ENCODE measurements at regions not wholly inside any gene's neighbourhood (a gene's known extent, or its start where the extent isn't known, plus 50 kb on each side); places are given as distances from the start of the nearest gene placed in this dataset.

DNA sequence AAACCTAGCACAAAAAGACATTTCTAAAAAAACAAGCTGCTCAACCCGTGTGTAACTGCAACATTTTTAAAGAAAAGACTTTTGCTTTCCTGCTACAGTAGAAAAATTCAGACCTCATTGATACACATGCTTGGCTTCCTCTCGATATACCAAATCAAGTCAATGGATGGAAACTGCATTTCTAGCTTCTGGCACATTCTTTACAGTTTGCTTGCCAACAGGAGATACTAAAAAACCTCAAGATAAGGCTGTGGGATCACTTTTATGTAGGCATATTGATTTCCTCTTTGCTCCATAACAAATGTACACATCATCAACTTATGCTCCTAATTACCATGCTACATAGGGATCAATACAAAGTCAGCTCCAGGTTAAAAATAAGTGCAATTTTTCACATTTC is 178.4 kb downstream of the SIPA1L2 start:
- H3F3A ChIP-seq (ENCODE audit: control insufficient read depth, insufficient read depth): no peaks in the 10 kb centered on the region
- no peaks in the 10 kb centered on the region for H3K36me3 ChIP-seq (ENCODE audit: control insufficient read depth, low read length)
- no peaks in the 10 kb centered on the region for H3K79me2 ChIP-seq (ENCODE audit: control insufficient read depth, low read length)
- no peak overlapping the region for H3K4me2 ChIP-seq (ENCODE audit: low read length)
- H3K27ac ChIP-seq (ENCODE audit: low read depth, low read length): no peak overlapping the region
- no peaks in the 10 kb centered on the region for H3K9me3 ChIP-seq (ENCODE audit: control insufficient read depth, insufficient read depth, low read length)
- H4K20me1 ChIP-seq (ENCODE audit: control insufficient read depth, insufficient read depth, low read depth, low read length): no peaks in the 10 kb centered on the region
- H3K9me2 ChIP-seq (replicated peaks; ENCODE audit: control insufficient read depth, low read length): no peaks in the 10 kb centered on the region
- no peaks in the 10 kb centered on the region for H3K4me1 ChIP-seq (ENCODE audit: control insufficient read depth, low read length)
- H3K4me3 ChIP-seq (ENCODE audit: low read length): no peak overlapping the region
- H3K27me3 ChIP-seq (ENCODE audit: control insufficient read depth, low read length): no peaks in the 10 kb centered on the region
- TF ChIP-seq, protein P1, sequence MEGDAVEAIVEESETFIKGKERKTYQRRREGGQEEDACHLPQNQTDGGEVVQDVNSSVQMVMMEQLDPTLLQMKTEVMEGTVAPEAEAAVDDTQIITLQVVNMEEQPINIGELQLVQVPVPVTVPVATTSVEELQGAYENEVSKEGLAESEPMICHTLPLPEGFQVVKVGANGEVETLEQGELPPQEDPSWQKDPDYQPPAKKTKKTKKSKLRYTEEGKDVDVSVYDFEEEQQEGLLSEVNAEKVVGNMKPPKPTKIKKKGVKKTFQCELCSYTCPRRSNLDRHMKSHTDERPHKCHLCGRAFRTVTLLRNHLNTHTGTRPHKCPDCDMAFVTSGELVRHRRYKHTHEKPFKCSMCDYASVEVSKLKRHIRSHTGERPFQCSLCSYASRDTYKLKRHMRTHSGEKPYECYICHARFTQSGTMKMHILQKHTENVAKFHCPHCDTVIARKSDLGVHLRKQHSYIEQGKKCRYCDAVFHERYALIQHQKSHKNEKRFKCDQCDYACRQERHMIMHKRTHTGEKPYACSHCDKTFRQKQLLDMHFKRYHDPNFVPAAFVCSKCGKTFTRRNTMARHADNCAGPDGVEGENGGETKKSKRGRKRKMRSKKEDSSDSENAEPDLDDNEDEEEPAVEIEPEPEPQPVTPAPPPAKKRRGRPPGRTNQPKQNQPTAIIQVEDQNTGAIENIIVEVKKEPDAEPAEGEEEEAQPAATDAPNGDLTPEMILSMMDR (IDR thresholded peaks at IDR 0.05; ENCODE audit: low read depth, low read length, poor library complexity, severe bottlenecking): no peak
- TF ChIP-seq EZH2phosphoT487 (IDR thresholded peaks at IDR 0.05; ENCODE audit: borderline replicate concordance, low read length): no peak

DNA sequence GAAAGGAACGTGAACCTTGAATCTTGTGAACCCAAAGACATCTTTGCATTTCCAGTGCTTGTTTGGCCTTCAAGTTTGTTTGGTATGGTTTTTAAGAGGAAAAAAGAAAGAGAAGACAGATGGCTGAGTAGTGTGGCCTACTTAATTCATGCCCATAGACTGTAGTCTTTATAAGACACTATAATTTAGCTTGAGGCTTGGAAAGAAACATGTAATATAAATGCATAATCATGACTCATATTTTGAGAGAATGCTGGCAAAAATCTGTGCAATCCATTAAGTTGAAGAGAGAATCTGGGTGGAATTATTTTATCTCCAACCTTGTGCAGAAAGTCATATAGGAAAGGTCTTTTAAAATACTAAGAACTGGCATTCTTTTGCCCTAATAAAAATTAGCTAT is 179.3 kb downstream of the SIPA1L2 start:
- no peak for TF ChIP-seq EZH2phosphoT487 (IDR thresholded peaks at IDR 0.05; ENCODE audit: borderline replicate concordance, low read length)
- no peaks in the 10 kb centered on the region for H3F3A ChIP-seq (ENCODE audit: control insufficient read depth, insufficient read depth)
- no peaks in the 10 kb centered on the region for H3K27me3 ChIP-seq (ENCODE audit: control insufficient read depth, low read length)
- H3K4me1 ChIP-seq (ENCODE audit: control insufficient read depth, low read length): no peaks in the 10 kb centered on the region
- no peak overlapping the region for H3K4me3 ChIP-seq (ENCODE audit: low read length)
- no peak overlapping the region for H3K27ac ChIP-seq (ENCODE audit: low read depth, low read length)
- H3K9me3 ChIP-seq (ENCODE audit: control insufficient read depth, insufficient read depth, low read length): no peaks in the 10 kb centered on the region
- H3K9me2 ChIP-seq (replicated peaks; ENCODE audit: control insufficient read depth, low read length): no peaks in the 10 kb centered on the region
- H4K20me1 ChIP-seq (ENCODE audit: control insufficient read depth, insufficient read depth, low read depth, low read length): no peaks in the 10 kb centered on the region
- no peaks in the 10 kb centered on the region for H3K79me2 ChIP-seq (ENCODE audit: control insufficient read depth, low read length)
- no peak overlapping the region for H3K4me2 ChIP-seq (ENCODE audit: low read length)
- no peaks in the 10 kb centered on the region for H3K36me3 ChIP-seq (ENCODE audit: control insufficient read depth, low read length)

DNA sequence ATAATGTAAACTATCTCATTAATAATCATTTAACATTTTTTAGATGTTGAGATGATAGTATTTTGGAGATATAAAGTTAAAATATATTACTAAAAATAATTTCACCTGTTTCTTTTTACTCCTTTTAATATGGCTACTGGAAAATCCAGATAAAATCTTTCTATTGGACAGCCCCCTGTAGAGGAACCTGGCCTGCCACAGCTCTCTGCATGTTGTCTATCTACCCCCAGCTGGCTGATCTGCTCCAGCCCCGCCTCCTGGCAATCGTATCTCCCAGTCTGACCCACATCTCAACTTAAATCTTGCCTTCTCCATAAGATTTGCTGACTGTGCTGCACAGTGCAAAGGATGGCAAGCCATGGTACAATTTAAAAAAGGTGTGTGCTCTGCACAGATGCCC is 182.8 kb downstream of the SIPA1L2 start:
- H3K4me2 ChIP-seq (ENCODE audit: low read length): no peak overlapping the region
- no peaks in the 10 kb centered on the region for H3F3A ChIP-seq (ENCODE audit: control insufficient read depth, insufficient read depth)
- no peak for TF ChIP-seq EZH2phosphoT487 (IDR thresholded peaks at IDR 0.05; ENCODE audit: borderline replicate concordance, low read length)
- TF ChIP-seq, protein P1 (IDR thresholded peaks at IDR 0.05; ENCODE audit: low read depth, low read length, poor library complexity, severe bottlenecking): no peak
- no peak overlapping the region for H3K27ac ChIP-seq (ENCODE audit: low read depth, low read length)
- no peaks in the 10 kb centered on the region for H3K79me2 ChIP-seq (ENCODE audit: control insufficient read depth, low read length)
- H4K20me1 ChIP-seq (ENCODE audit: control insufficient read depth, insufficient read depth, low read depth, low read length): no peaks in the 10 kb centered on the region
- H3K9me2 ChIP-seq (replicated peaks; ENCODE audit: control insufficient read depth, low read length): no peaks in the 10 kb centered on the region
- no peak overlapping the region for H3K4me3 ChIP-seq (ENCODE audit: low read length)
- H3K36me3 ChIP-seq (ENCODE audit: control insufficient read depth, low read length): no peaks in the 10 kb centered on the region
- H3K9me3 ChIP-seq (ENCODE audit: control insufficient read depth, insufficient read depth, low read length): no peaks in the 10 kb centered on the region
- no peaks in the 10 kb centered on the region for H3K27me3 ChIP-seq (ENCODE audit: control insufficient read depth, low read length)
- H3K4me1 ChIP-seq (ENCODE audit: control insufficient read depth, low read length): no peaks in the 10 kb centered on the region

DNA sequence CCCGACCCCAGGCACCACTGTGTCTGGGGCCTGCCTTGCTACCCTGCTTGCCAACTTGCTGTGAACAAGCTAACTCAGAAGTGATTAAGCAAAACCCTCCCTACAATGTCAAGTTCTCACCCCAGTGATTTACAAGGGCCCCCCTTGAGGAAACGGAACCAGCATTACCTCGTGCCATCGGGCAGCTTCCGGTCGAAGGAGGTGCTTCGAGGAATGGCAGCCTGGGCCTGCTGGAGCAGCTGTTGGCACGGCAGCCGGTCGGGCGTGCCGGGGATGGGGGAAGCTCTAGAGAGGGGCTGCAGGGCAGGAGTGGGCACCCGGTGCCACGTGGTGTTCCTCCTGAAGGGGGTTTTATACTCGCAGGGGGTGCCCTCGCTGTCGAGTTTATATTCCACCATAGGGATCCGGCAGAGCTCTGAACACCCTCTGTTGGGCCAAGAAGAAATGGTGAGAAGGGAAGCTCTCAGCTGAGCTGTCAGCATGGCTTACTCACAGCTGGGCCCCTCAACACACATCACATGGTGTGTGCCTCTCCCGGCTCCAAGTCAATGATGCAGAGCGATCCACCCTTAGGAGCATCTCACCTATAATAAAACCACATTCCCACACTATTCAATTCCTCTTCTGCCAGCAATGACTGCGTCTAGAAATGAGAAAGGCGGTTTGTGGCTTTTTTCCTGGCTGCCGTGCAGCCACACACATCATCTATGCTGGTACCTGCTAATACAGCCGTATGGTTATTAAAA is 184.4 kb downstream of the SIPA1L2 start:
- H3K27ac ChIP-seq (ENCODE audit: low read depth, low read length): no peak overlapping the region
- no peaks in the 10 kb centered on the region for H3K27me3 ChIP-seq (ENCODE audit: control insufficient read depth, low read length)
- no peaks in the 10 kb centered on the region for H4K20me1 ChIP-seq (ENCODE audit: control insufficient read depth, insufficient read depth, low read depth, low read length)
- no peaks in the 10 kb centered on the region for H3K9me3 ChIP-seq (ENCODE audit: control insufficient read depth, insufficient read depth, low read length)
- no peak overlapping the region for H3K4me3 ChIP-seq (ENCODE audit: low read length)
- H3K4me2 ChIP-seq (ENCODE audit: low read length): no peak overlapping the region
- H3K9me2 ChIP-seq (replicated peaks; ENCODE audit: control insufficient read depth, low read length): no peaks in the 10 kb centered on the region
- H3K4me1 ChIP-seq (ENCODE audit: control insufficient read depth, low read length): no peaks in the 10 kb centered on the region
- H3K36me3 ChIP-seq (ENCODE audit: control insufficient read depth, low read length): no peaks in the 10 kb centered on the region
- no peaks in the 10 kb centered on the region for H3K79me2 ChIP-seq (ENCODE audit: control insufficient read depth, low read length)
- TF ChIP-seq EZH2phosphoT487 (IDR thresholded peaks at IDR 0.05; ENCODE audit: borderline replicate concordance, low read length): no peak
- TF ChIP-seq, protein P1 (IDR thresholded peaks at IDR 0.05; ENCODE audit: low read depth, low read length, poor library complexity, severe bottlenecking): no peak
- H3F3A ChIP-seq (ENCODE audit: control insufficient read depth, insufficient read depth): no peaks in the 10 kb centered on the region

Data from DOHH2 (cell line).